Retinal pigment epithelial cell (primary cell): ENCODE measurements at regions not wholly inside any gene's neighbourhood (a gene's known extent, or its start where the extent isn't known, plus 50 kb on each side); places are given as distances from the start of the nearest gene placed in this dataset.

ENCODE experiments used
- DNase-seq: peaks from one replicate; pipeline ENCODE4 v3.0.0-alpha.2; 2010; ENCODE audit warnings: low read depth
- H3K4me3 ChIP-seq: 2 replicates; pipeline ENCODE4 v1.5.1; 2011; ENCODE audit warnings: mild to moderate bottlenecking, low read length, control low read depth, moderate library complexity
- CTCF ChIP-seq: conservative IDR thresholded peaks from 2 replicates; pipeline ENCODE4 v1.5.1; 2011; ENCODE audit warnings: low read depth, low read length, control low read depth, inconsistent platforms

DNA sequence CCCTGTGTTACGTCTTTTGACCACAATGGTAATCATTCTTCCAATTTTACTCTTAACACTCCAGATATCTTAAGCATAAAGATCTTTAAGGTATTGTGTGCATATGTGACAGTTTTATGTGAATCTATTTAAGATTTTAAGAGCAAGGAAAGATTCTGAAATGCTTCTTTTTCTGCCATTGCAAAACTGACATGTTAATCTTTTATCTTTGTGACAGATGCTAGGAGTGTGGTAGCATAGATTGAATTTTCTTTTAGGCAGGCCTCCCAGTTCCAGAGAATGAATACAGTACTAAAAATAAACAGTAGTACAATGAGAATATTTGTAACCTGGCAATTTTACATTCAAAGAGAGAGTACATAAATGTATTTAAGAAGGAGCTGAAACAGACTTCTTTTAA lies 232.5 kb upstream of the ZSWIM2 start:
- no peak for DNase-seq
- no peak for TF ChIP-seq CTCF
- H3K4me3 ChIP-seq = no peak overlapping the region

- DNase-seq = no peak
- no peak for TF ChIP-seq CTCF
Measured at GRCh38 chr2:187079901-187080300, 230.9 kb upstream of the ZSWIM2 start.

DNA sequence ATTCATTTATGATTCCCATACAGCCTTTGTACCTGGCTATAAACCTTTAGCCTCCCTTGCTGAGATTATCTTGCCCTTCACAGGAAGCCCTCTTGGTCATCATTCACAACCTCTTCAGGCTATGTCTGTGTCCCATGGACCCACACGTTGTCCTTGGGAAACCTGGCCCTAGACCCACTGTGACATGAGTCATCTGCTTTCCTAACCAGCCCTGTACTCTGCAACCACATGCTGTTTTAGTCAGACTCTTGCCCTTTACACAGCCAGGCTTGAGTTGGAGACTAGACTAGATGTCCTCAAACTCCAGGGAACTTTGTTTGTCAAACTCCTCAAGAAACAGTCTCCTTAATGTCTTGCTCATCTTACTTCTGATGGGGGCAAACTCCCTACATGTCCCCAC lies 229.3 kb upstream of the ZSWIM2 start:
- H3K4me3 ChIP-seq = no peak overlapping the region
- no peak for TF ChIP-seq CTCF
- no peak for DNase-seq

More at GRCh38 chr2:187079901-187080300, 230.9 kb upstream of the ZSWIM2 start:
- H3K4me3 ChIP-seq = no peak overlapping the region

DNA sequence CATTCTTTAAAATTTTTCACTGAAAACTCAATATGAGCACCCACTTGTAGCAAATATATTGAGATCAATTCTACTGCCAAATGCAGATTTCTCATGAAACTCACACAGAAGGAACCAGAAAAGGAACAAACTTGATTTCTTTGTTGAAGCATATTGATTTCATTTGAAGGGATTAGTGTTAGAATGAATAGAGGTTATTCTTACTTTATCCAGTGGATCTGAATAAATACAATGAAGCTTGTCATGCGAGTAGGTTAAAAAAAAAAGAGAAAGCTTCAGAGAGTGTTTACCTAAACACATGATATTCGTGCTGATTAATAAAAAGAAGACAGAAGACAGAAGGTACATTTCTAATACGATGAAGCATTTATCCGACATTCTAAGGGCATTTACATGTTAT lies 226.7 kb upstream of the ZSWIM2 start:
- DNase-seq = no peak
- H3K4me3 ChIP-seq = no peak overlapping the region
- TF ChIP-seq CTCF = no peak

DNA sequence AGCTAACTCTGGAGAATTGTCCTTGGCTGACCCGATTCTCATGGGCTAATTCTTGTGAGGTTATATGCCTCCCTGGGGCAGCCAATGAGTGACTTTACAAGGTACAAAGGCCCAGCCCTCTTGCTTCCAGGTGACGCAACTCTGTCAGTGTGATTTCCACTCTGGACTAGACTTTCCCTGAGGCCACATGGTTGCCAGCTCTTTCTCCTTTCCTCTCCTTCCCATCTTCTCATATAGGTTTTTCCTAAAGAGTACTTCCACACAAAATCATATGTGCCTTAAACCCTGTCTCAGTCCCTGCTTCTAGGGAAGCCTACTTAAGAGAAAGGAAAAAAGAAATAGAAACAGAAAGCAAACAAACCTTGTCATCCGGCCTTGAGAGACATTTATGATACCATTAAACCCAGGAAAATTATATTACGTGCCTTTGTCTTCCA lies 226.2 kb upstream of the ZSWIM2 start:
- H3K4me3 ChIP-seq = no peak overlapping the region
- DNase-seq = no peak
- no peak for TF ChIP-seq CTCF

- no peak for TF ChIP-seq CTCF
- H3K4me3 ChIP-seq = no peak overlapping the region
- DNase-seq = no peak
Measured at GRCh38 chr2:187058198-187058597, 209.2 kb upstream of the ZSWIM2 start.

DNA sequence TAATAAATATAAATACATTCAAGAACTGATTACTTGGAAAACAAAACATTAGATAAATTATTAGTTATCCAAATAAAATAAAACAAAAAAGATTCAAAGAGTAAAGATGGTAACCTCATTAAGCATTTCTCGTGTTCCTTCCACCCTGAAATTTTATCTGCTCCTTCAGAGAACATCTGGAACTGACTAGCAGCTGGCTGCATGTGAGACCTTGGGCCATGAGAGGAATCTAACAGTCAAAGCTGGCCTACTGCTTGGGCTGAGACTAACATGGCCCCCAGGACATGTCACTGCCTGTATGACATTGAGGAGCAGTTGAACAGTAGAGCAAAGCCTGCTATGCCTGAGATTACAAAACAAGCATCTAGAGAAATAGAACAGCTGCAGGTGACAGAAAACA lies 208.5 kb upstream of the ZSWIM2 start:
- TF ChIP-seq CTCF = no peak
- no peak for DNase-seq
- no peak overlapping the region for H3K4me3 ChIP-seq
